DOHH2 (cell line): ENCODE measurements at regions not wholly inside any gene's neighbourhood (a gene's known extent, or its start where the extent isn't known, plus 50 kb on each side); places are given as distances from the start of the nearest gene placed in this dataset.

Source experiments
- H3F3A ChIP-seq: fragments of 200-600 bp; sonication (generic), shearing (Covaris generic); 2 replicates; pipeline ENCODE4 v1.6.0; 2016; ENCODE audit warnings: antibody characterized with exemption, mild to moderate bottlenecking; ENCODE audit not compliant: control insufficient read depth, insufficient read depth
- H3K27ac ChIP-seq: fragments of 200-600 bp; sonication (generic); 2 replicates; pipeline ENCODE4 v1.5.1; 2014; ENCODE audit warnings: low read depth, mild to moderate bottlenecking, low read length, moderate library complexity
- H3K27me3 ChIP-seq: fragments of 200-600 bp; sonication (generic); 2 replicates; pipeline ENCODE4 v1.6.1; 2014; ENCODE audit warnings: mild to moderate bottlenecking, low read length, mixed read lengths; ENCODE audit not compliant: control insufficient read depth
- H3K36me3 ChIP-seq: fragments of 200-600 bp; sonication (generic); 2 replicates; pipeline ENCODE4 v1.6.1; 2014; ENCODE audit warnings: mild to moderate bottlenecking, low read length, moderate library complexity, mixed read lengths; ENCODE audit not compliant: control insufficient read depth
- H3K4me1 ChIP-seq: fragments of 200-600 bp; sonication (generic); 2 replicates; pipeline ENCODE4 v1.6.1; 2014; ENCODE audit warnings: mild to moderate bottlenecking, low read length, mixed read lengths; ENCODE audit not compliant: control insufficient read depth
- H3K4me2 ChIP-seq: fragments of 200-600 bp; sonication (generic); 2 replicates; pipeline ENCODE4 v1.6.0; 2014; ENCODE audit warnings: mild to moderate bottlenecking, low read length, moderate library complexity
- H3K4me3 ChIP-seq: fragments of 200-600 bp; sonication (generic); 2 replicates; pipeline ENCODE4 v1.5.1; 2014; ENCODE audit warnings: mild to moderate bottlenecking, low read length, mixed read lengths
- H3K79me2 ChIP-seq: fragments of 200-600 bp; sonication (generic); 2 replicates; pipeline ENCODE4 v1.6.1; 2014; ENCODE audit warnings: mild to moderate bottlenecking, low read length, mixed read lengths; ENCODE audit not compliant: control insufficient read depth
- H3K9me2 ChIP-seq: fragments of 200-600 bp; sonication (generic); replicated peaks from 2 replicates; pipeline ENCODE4 v1.6.1; 2014; ENCODE audit warnings: mild to moderate bottlenecking, low read length, mixed read lengths; ENCODE audit not compliant: control insufficient read depth
- H3K9me3 ChIP-seq: fragments of 200-600 bp; sonication (generic); 2 replicates; pipeline ENCODE4 v1.6.1; 2014; ENCODE audit warnings: antibody characterized with exemption, low read length, mixed read lengths; ENCODE audit not compliant: control insufficient read depth, insufficient read depth
- H4K20me1 ChIP-seq: fragments of 200-600 bp; sonication (generic); 2 replicates; pipeline ENCODE4 v1.6.0; 2014; ENCODE audit warnings: low read depth, mild to moderate bottlenecking, antibody characterized with exemption, low read length, moderate library complexity; ENCODE audit not compliant: control insufficient read depth, insufficient read depth
- CTCF ChIP-seq: fragments of 200-600 bp; sonication (generic); IDR thresholded peaks from one replicate; pipeline ENCODE4 v1.5.1; 2014; ENCODE audit warnings: antibody characterized with exemption, mild to moderate bottlenecking, low read depth, low read length; ENCODE audit not compliant: poor library complexity, severe bottlenecking
- EZH2phosphoT487 ChIP-seq: fragments of 200-600 bp; sonication (generic); IDR thresholded peaks from 2 replicates; pipeline ENCODE4 v1.6.1; 2017; ENCODE audit warnings: borderline replicate concordance, mild to moderate bottlenecking, antibody characterized with exemption, low read length, moderate library complexity, mixed read lengths

GRCh38 chr4:26081795-26082498, 167.9 kb downstream of the SMIM20 start:
- H3K27ac ChIP-seq, result no peak overlapping the region
- peaks cover 2% of the 10 kb centered on the region; the same call in 1 of the 2 replicates for H3K4me1 ChIP-seq
- TF ChIP-seq EZH2phosphoT487, result no peak
- TF ChIP-seq CTCF, result peak; percentile 86
- no peaks in the 10 kb centered on the region for H3F3A ChIP-seq
- H3K4me3 ChIP-seq, result no peak overlapping the region
- H3K79me2 ChIP-seq, result no peaks in the 10 kb centered on the region
- no peak overlapping the region; the same call in 1 of the 2 replicates for H3K4me2 ChIP-seq
- no peaks in the 10 kb centered on the region for H3K36me3 ChIP-seq
- H3K27me3 ChIP-seq, result peaks cover 61% of the 10 kb centered on the region
- H3K9me2 ChIP-seq, result no peaks in the 10 kb centered on the region
- H4K20me1 ChIP-seq, result no peaks in the 10 kb centered on the region
- no peaks in the 10 kb centered on the region for H3K9me3 ChIP-seq

- H3K4me2 ChIP-seq, result no peak overlapping the region
- no peak overlapping the region for H3K27ac ChIP-seq
- H3K9me3 ChIP-seq, result no peaks in the 10 kb centered on the region
- no peak overlapping the region for H3K4me3 ChIP-seq
- no peaks in the 10 kb centered on the region for H4K20me1 ChIP-seq
- no peaks in the 10 kb centered on the region for H3F3A ChIP-seq
- no peaks in the 10 kb centered on the region for H3K9me2 ChIP-seq
- no peaks in the 10 kb centered on the region for H3K79me2 ChIP-seq
- no peaks in the 10 kb centered on the region for H3K36me3 ChIP-seq
- H3K4me1 ChIP-seq, result peaks cover 2% of the 10 kb centered on the region; the same call in 1 of the 2 replicates
- TF ChIP-seq EZH2phosphoT487 (no peak), CTCF (no peak)
- H3K27me3 ChIP-seq, result peaks cover 61% of the 10 kb centered on the region
Measured at GRCh38 chr4:26082565-26082964, 168.5 kb downstream of the SMIM20 start.

- Histone ChIP-seq H3K4me2 (no peak overlapping the region), H3F3A (no peaks in the 10 kb centered on the region), H4K20me1 (no peaks in the 10 kb centered on the region), H3K9me3 (no peaks in the 10 kb centered on the region), H3K4me1 (peaks cover 2% of the 10 kb centered on the region; the same call in 1 of the 2 replicates), H3K79me2 (no peaks in the 10 kb centered on the region), H3K4me3 (no peak overlapping the region), H3K27ac (no peak overlapping the region), H3K36me3 (no peaks in the 10 kb centered on the region), H3K27me3 (peaks cover 64% of the 10 kb centered on the region), H3K9me2 (no peaks in the 10 kb centered on the region)
- TF ChIP-seq CTCF (no peak), EZH2phosphoT487 (no peak)
Measured at GRCh38 chr4:26083987-26084386, 170.0 kb downstream of the SMIM20 start.
